Vagina (tissue), 2 donors: ENCODE measurements at regions not wholly inside any gene's neighbourhood (a gene's known extent, or its start where the extent isn't known, plus 50 kb on each side); places are given as distances from the start of the nearest gene placed in this dataset.

Source experiments
- CTCF ChIP-seq, 3 experiments: fragments of 450-650 bp in 2 of 3; fragments of 200-600 bp in 1 of 3; sonication (generic) in 1 of 3; IDR thresholded peaks; one replicate each; pipeline ENCODE4 v1.5.1; 2017 to 2019; ENCODE audit warnings: antibody characterized with exemption in 3 of 3, mild to moderate bottlenecking in 2 of 3, moderate library complexity in 2 of 3
- POLR2AphosphoS5 ChIP-seq, 2 donors: sonication (generic); formaldehyde crosslinking; IDR thresholded peaks; one replicate each; pipeline ENCODE4 v1.9.0; 2017; ENCODE audit warnings: antibody characterized with exemption in 2 of 2, mild to moderate bottlenecking in 2 of 2, low read depth in 1 of 2; ENCODE audit not compliant: insufficient read depth in 1 of 2

- TF ChIP-seq CTCF (IDR thresholded peaks at IDR 0.05) (no peak), POLR2AphosphoS5 (IDR thresholded peaks at IDR 0.05; ENCODE audit: insufficient read depth in 1 of 2, low read depth in 1 of 2) (no peak)
Observed at GRCh38 chr14:32265584-32265983, 62.5 kb upstream of the RNU6-8 start.
